Naive thymus-derived CD4-positive, alpha-beta T cell (primary cell): ENCODE measurements at regions not wholly inside any gene's neighbourhood (a gene's known extent, or its start where the extent isn't known, plus 50 kb on each side); places are given as distances from the start of the nearest gene placed in this dataset.

Source experiments
- ATAC-seq: fragments of 150-1000 bp; cut with Tn5 transposase; 2 replicates; pipeline ENCODE4 v1.10.0; 2021; ENCODE audit warnings: mild to moderate bottlenecking, moderate library complexity
- CTCF ChIA-PET: fragments of 350-600 bp; sonication (Branson Sonifier 250); formaldehyde crosslinking; loops from one replicate; lab custom pipeline; 2021; ENCODE audit warnings: antibody characterized with exemption; lab: Charles Lee
- POLR2A ChIA-PET: fragments of 350-600 bp; sonication (Branson Sonifier 250); formaldehyde crosslinking; loops from one replicate; lab custom pipeline; 2021; ENCODE audit warnings: antibody characterized with exemption, inconsistent platforms; lab: Charles Lee
- DNase-seq, 9 donors: peaks; one replicate each; pipeline versions ENCODE4 v3.0.0 to v3.0.0-alpha.2; 2020 to 2022; ENCODE audit warnings: mixed read lengths in 1 of 9
- H3K27ac ChIP-seq: one replicate; pipeline ENCODE4 v1.7.0; 2013; ENCODE audit warnings: mild to moderate bottlenecking, low read depth, low read length, moderate library complexity
- H3K27me3 ChIP-seq, 2 donors: one replicate each; pipeline ENCODE4 v1.7.0; 2013; ENCODE audit warnings: low read length in 2 of 2, mild to moderate bottlenecking in 2 of 2, moderate library complexity in 2 of 2; ENCODE audit not compliant: control insufficient read depth in 2 of 2, insufficient read depth in 2 of 2
- H3K36me3 ChIP-seq, 3 experiments: 1 replicate in 2 of 3; 2 replicates in 1 of 3; pipeline ENCODE4 v1.7.0; 2013; ENCODE audit warnings: low read length in 3 of 3, mild to moderate bottlenecking in 3 of 3, moderate library complexity in 1 of 3; ENCODE audit not compliant: insufficient read depth in 3 of 3, control insufficient read depth in 2 of 3
- H3K4me1 ChIP-seq, 2 donors: one replicate each; pipeline ENCODE4 v1.7.0; 2013; ENCODE audit warnings: low read length in 2 of 2, mild to moderate bottlenecking in 2 of 2, moderate library complexity in 1 of 2; ENCODE audit not compliant: control insufficient read depth in 2 of 2, insufficient read depth in 2 of 2
- H3K4me3 ChIP-seq: 2 replicates; pipeline ENCODE4 v1.7.0; 2013; ENCODE audit warnings: mild to moderate bottlenecking, low read length
- H3K9me3 ChIP-seq, 3 experiments: 1 replicate in 2 of 3; 2 replicates in 1 of 3; pipeline ENCODE4 v1.7.0; 2013; ENCODE audit warnings: low read length in 3 of 3; ENCODE audit not compliant: control insufficient read depth in 2 of 3
- H3K27ac Mint-ChIP-seq, 9 donors: one replicate each; pipeline ENCODE4 v1.8.0; 2020 to 2022; ENCODE audit warnings: mixed read lengths in 9 of 9, mild to moderate bottlenecking in 8 of 9, moderate library complexity in 5 of 9, inconsistent platforms in 2 of 9
- H3K27me3 Mint-ChIP-seq, 5 donors: one replicate each; pipeline ENCODE4 v1.8.0; 2021 to 2022; ENCODE audit warnings: mixed read lengths in 5 of 5, mild to moderate bottlenecking in 1 of 5
- H3K36me3 Mint-ChIP-seq, 5 donors: one replicate each; pipeline ENCODE4 v1.8.0; 2020 to 2022; ENCODE audit warnings: mixed read lengths in 5 of 5, mild to moderate bottlenecking in 3 of 5, inconsistent platforms in 1 of 5
- H3K4me1 Mint-ChIP-seq, 7 donors: one replicate each; pipeline ENCODE4 v1.8.0; 2020 to 2022; ENCODE audit warnings: mixed read lengths in 7 of 7, mild to moderate bottlenecking in 3 of 7, inconsistent platforms in 1 of 7
- H3K4me3 Mint-ChIP-seq, 10 donors: one replicate each; pipeline ENCODE4 v1.8.0; 2020 to 2022; ENCODE audit warnings: mild to moderate bottlenecking in 10 of 10, mixed read lengths in 10 of 10, moderate library complexity in 6 of 10, inconsistent platforms in 2 of 10
- H3K9me3 Mint-ChIP-seq, 11 donors: one replicate each; pipeline ENCODE4 v1.8.0; 2020 to 2022; ENCODE audit warnings: mixed read lengths in 11 of 11, mild to moderate bottlenecking in 4 of 11, inconsistent platforms in 1 of 11, moderate library complexity in 1 of 11
- intact Hi-C, 2 donors: fragments of 100-400 bp; cut with micrococcal nuclease; formaldehyde crosslinking; loops; one replicate each; pipeline ENCODE4 v1.15.1; 2023

DNA sequence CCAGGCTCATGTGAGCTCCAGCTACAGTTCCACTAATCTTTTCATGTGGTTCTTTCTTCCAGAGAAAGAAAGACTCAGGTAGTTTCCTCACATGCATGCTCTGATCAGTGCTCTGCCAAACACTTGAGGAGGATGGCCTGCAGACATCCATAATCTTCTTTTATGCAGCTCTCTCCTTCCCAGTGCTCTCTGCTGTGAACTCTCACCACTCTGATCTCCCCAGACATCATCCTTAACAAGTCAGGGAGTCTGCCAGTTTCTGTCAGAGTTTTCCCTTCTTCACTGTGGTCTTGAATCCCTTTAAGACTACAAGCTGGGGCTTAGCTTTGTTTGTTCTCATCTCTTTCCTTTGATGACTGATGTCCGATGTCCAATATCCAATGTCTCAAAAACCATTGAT is 203.4 kb upstream of the PRKCQ start:
- no peak overlapping the region for H3K4me3 ChIP-seq
- Mint-ChIP-seq H3K27ac (no peak overlapping the region), H3K36me3 (no peaks in the 10 kb centered on the region), H3K9me3 (peaks cover 0 to 1% (median 0%) of the 10 kb centered on the region in 11 donors), H3K4me1 (peaks cover 0 to 1% (median 0%) of the 10 kb centered on the region in 7 donors), H3K4me3 (no peak overlapping the region), H3K27me3 (peaks cover 19 to 41% (median 29%) of the 10 kb centered on the region in 5 donors)
- H3K9me3 ChIP-seq, result no peaks in the 10 kb centered on the region
- no peak overlapping the region for H3K27ac ChIP-seq
- POLR2A ChIA-PET, result no interaction called here
- no peaks in the 10 kb centered on the region for H3K4me1 ChIP-seq
- DNase-seq (no peak), ATAC-seq (no peak)
- CTCF ChIA-PET, result interaction anchor here (0.7 kb wide), 1 partner anchor 27 kb away, joined by 3 read pairs; no protein-coding TSS in a partner anchor
- no peaks in the 10 kb centered on the region for H3K27me3 ChIP-seq
- H3K36me3 ChIP-seq, result no peaks in the 10 kb centered on the region
- intact Hi-C loops, result no loop called here

GRCh38 chr10:6782378-6782777 is 202.3 kb upstream of the PRKCQ start:
- no peak overlapping the region for H3K27ac Mint-ChIP-seq
- H3K4me1 Mint-ChIP-seq, result no peaks in the 10 kb centered on the region
- no peaks in the 10 kb centered on the region for H3K36me3 Mint-ChIP-seq
- intact Hi-C loops, result no loop called here
- ChIA-PET POLR2A (no interaction called here), CTCF (no interaction called here)
- DNase-seq (no peak), ATAC-seq (no peak)
- Histone ChIP-seq H3K27me3 (peaks cover 0 to 6% of the 10 kb centered on the region in 2 donors), H3K36me3 (no peaks in the 10 kb centered on the region), H3K4me3 (no peak overlapping the region), H3K4me1 (no peaks in the 10 kb centered on the region), H3K9me3 (no peaks in the 10 kb centered on the region), H3K27ac (no peak overlapping the region)
- H3K4me3 Mint-ChIP-seq, result no peak overlapping the region
- peaks cover 0 to 2% (median 0%) of the 10 kb centered on the region in 11 donors for H3K9me3 Mint-ChIP-seq
- peaks cover 24 to 45% (median 36%) of the 10 kb centered on the region in 5 donors for H3K27me3 Mint-ChIP-seq

DNA sequence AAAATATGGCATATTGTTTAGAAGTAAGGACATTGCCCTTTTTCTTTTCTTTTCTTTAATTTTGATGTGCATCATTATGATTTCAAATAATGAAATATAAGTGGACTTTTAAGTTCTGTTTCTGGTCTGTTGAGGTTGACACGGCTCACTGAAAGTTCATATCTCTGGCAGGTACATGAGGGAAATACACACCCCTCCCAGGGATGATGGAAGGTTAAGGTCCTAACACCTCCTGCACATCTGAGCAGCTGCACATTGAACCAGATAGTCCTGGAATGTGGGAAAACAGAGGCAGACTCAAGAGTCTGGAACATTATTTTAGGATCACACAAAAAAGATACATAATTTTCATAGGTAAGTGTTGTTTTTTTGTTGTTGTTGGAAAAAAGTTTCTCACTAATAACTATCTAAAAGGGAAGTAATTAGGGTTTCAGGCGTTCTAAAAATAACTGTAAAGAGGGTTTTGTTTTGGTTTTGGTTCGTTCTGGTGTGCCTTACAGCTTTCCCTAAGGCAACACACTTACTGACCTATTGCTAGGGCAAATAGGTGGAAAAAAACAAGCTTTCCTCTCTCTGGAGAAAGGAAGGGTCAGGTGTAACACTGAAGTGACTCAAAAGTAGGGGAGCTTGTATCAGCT is 201.2 kb upstream of the PRKCQ start:
- CTCF ChIA-PET, result no interaction called here
- no peak overlapping the region for H3K27ac Mint-ChIP-seq
- Histone ChIP-seq H3K36me3 (no peaks in the 10 kb centered on the region), H3K27ac (no peak overlapping the region), H3K4me1 (no peaks in the 10 kb centered on the region), H3K27me3 (peaks cover 0 to 6% of the 10 kb centered on the region in 2 donors), H3K9me3 (no peaks in the 10 kb centered on the region), H3K4me3 (no peak overlapping the region)
- H3K4me3 Mint-ChIP-seq, result no peak overlapping the region
- POLR2A ChIA-PET, result no interaction called here
- ATAC-seq (no peak), DNase-seq (no peak)
- H3K27me3 Mint-ChIP-seq, result peaks cover 29 to 51% (median 39%) of the 10 kb centered on the region in 5 donors
- no peaks in the 10 kb centered on the region for H3K4me1 Mint-ChIP-seq
- no peaks in the 10 kb centered on the region for H3K36me3 Mint-ChIP-seq
- intact Hi-C loops, result no loop called here
- H3K9me3 Mint-ChIP-seq, result peaks cover 0 to 2% (median 0%) of the 10 kb centered on the region in 11 donors

DNA sequence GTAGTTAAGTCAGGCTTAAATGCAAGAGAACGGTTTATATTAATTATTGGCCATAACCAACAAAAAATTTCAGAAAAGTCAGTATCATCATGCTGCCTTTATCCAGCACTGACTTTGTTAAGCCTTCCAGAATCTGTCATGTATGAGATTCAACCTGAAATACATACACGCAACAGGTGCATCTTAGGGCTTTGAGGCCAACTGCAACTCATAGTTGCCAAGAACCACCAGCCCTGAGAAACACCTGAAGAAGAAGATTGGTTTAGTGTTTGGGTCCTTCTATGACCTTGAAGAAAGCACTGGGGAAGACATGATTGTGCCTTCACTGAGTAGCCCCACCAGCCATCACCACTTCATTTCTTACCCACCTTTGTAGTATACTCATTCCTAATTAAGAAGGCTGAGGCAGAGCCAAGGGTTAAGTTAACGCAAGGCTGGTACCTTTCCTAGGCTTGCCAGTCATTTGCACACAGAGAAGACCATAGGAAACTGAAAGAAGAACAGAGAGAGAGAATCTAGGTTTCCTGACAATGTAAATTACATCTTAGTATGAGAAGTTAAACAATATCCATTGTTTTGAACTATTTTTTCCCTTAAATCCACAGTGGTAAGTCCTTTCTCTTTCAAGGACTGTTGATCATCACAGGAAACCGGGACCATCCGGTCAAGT is 200.1 kb upstream of the PRKCQ start:
- no peaks in the 10 kb centered on the region for H3K4me1 Mint-ChIP-seq
- Histone ChIP-seq H3K4me1 (no peaks in the 10 kb centered on the region), H3K9me3 (no peaks in the 10 kb centered on the region), H3K27me3 (peaks cover 0 to 6% of the 10 kb centered on the region in 2 donors), H3K4me3 (no peak overlapping the region), H3K27ac (no peak overlapping the region), H3K36me3 (no peaks in the 10 kb centered on the region)
- POLR2A ChIA-PET, result no interaction called here
- no peak overlapping the region for H3K4me3 Mint-ChIP-seq
- peaks cover 0 to 2% (median 0%) of the 10 kb centered on the region in 11 donors for H3K9me3 Mint-ChIP-seq
- ATAC-seq, result no peak
- H3K27ac Mint-ChIP-seq, result no peak overlapping the region
- H3K36me3 Mint-ChIP-seq, result no peaks in the 10 kb centered on the region
- no peak for DNase-seq
- intact Hi-C loops, result no loop called here
- peaks cover 37 to 62% (median 50%) of the 10 kb centered on the region in 5 donors for H3K27me3 Mint-ChIP-seq
- CTCF ChIA-PET, result no interaction called here

- Mint-ChIP-seq H3K9me3 (peaks cover 0 to 2% (median 0%) of the 10 kb centered on the region in 11 donors), H3K4me3 (no peak overlapping the region), H3K27me3 (peaks cover 43 to 66% (median 53%) of the 10 kb centered on the region in 5 donors), H3K27ac (no peak overlapping the region), H3K4me1 (no peaks in the 10 kb centered on the region), H3K36me3 (no peaks in the 10 kb centered on the region)
- no peaks in the 10 kb centered on the region for H3K36me3 ChIP-seq
- H3K9me3 ChIP-seq, result no peaks in the 10 kb centered on the region
- POLR2A ChIA-PET, result no interaction called here
- peaks cover 0 to 6% of the 10 kb centered on the region in 2 donors for H3K27me3 ChIP-seq
- no peaks in the 10 kb centered on the region for H3K4me1 ChIP-seq
- no peak for DNase-seq
- ATAC-seq, result no peak
- intact Hi-C loops, result no loop called here
- H3K4me3 ChIP-seq, result no peak overlapping the region
- H3K27ac ChIP-seq, result no peak overlapping the region
- CTCF ChIA-PET, result no interaction called here
These were observed 199.1 kb upstream of the PRKCQ start for GRCh38 chr10:6778992-6779701.

DNA sequence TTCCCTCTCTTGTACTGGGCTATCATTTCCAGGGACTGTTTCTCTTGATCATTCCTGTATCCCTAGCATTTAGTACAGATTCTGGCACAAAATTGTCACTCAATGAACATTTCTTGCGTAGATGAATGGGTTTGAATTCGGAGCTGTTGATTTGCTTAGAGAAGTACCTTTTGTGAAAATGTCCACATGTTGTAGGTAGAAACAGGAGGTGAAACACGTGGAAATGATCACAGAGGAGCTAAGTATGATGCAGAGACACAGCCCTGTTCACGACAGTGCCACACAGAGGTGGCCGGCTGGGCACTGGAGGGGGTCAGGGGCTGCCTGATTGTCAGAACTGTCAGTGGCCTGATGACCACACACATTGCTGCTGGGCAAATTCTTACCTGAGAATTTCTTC is 196.1 kb upstream of the PRKCQ start:
- Mint-ChIP-seq H3K36me3 (no peaks in the 10 kb centered on the region), H3K27ac (no peak overlapping the region), H3K4me1 (no peaks in the 10 kb centered on the region), H3K9me3 (peaks cover 0 to 12% (median 2%) of the 10 kb centered on the region in 11 donors), H3K27me3 (peaks cover 33 to 50% (median 46%) of the 10 kb centered on the region in 5 donors), H3K4me3 (no peak overlapping the region)
- ATAC-seq (no peak), DNase-seq (no peak)
- Histone ChIP-seq H3K4me1 (no peaks in the 10 kb centered on the region), H3K27ac (no peak overlapping the region), H3K27me3 (peaks cover 0 to 6% of the 10 kb centered on the region in 2 donors), H3K9me3 (no peaks in the 10 kb centered on the region), H3K36me3 (no peaks in the 10 kb centered on the region), H3K4me3 (no peak overlapping the region)
- intact Hi-C loops, result no loop called here
- CTCF ChIA-PET, result no interaction called here
- POLR2A ChIA-PET, result no interaction called here
